B cell (primary cell): ENCODE measurements at regions not wholly inside any gene's neighbourhood (a gene's known extent, or its start where the extent isn't known, plus 50 kb on each side); places are given as distances from the start of the nearest gene placed in this dataset.
"Not testable (repeated sequence)": the region's sequence is repeated elsewhere in the genome, so short reads cannot be mapped to it uniquely, and the experiment has no call there.

Experiments used
- ATAC-seq: fragments of 200-7000 bp; cut with Tn5 transposase; one replicate; pipeline ENCODE4 v1.10.0; 2021; ENCODE audit warnings: low read depth, mild to moderate bottlenecking, moderate number of reproducible peaks, moderate library complexity
- CTCF ChIA-PET: fragments of 350-600 bp; sonication (Branson Sonifier 250); formaldehyde crosslinking; loops from one replicate; lab custom pipeline; 2021; ENCODE audit warnings: antibody characterized with exemption, inconsistent platforms; lab: Charles Lee
- POLR2A ChIA-PET: fragments of 350-600 bp; sonication (Branson Sonifier 250); formaldehyde crosslinking; loops from one replicate; lab custom pipeline; 2021; ENCODE audit warnings: antibody characterized with exemption; lab: Charles Lee
- DNase-seq: peaks from one replicate; pipeline ENCODE4 v3.0.0; 2013
- H2AFZ ChIP-seq: 2 replicates; pipeline ENCODE4 v1.6.1; 2012; ENCODE audit warnings: mild to moderate bottlenecking, low read depth, low read length; ENCODE audit not compliant: insufficient read depth, poor library complexity, severe bottlenecking
- H3K27ac ChIP-seq, 2 donors: 1 replicate in 1 of 2; 2 replicates in 1 of 2; pipeline ENCODE4 v1.5.1; 2012 to 2013; ENCODE audit warnings: low read length in 2 of 2, mild to moderate bottlenecking in 2 of 2, moderate library complexity in 1 of 2
- H3K27me3 ChIP-seq, 4 experiments: fragments of 200-600 bp in 1 of 4; sonication (generic) in 1 of 4; replicated peaks in 1 of 4; 1 replicate in 2 of 4; 2 replicates in 2 of 4; pipeline versions ENCODE4 v1.6.1 to v1.7.0; 2013 to 2016; ENCODE audit warnings: low read length in 3 of 4, mild to moderate bottlenecking in 2 of 4, mixed read lengths in 1 of 4, moderate library complexity in 1 of 4; ENCODE audit not compliant: insufficient read depth in 4 of 4, control insufficient read depth in 3 of 4; ENCODE audit errors: control extremely low read depth in 1 of 4
- H3K36me3 ChIP-seq, 2 experiments: replicated peaks in 1 of 2; 1 replicate in 1 of 2; 2 replicates in 1 of 2; pipeline versions ENCODE4 v1.6.1 to v1.7.1; 2013; ENCODE audit warnings: low read length in 1 of 2; ENCODE audit not compliant: insufficient read depth in 2 of 2, control insufficient read depth in 1 of 2; ENCODE audit errors: control extremely low read depth in 1 of 2, extremely low read depth in 1 of 2
- H3K4me1 ChIP-seq, 2 donors: fragments of 200-600 bp in 1 of 2; sonication (generic) in 1 of 2; 1 replicate in 1 of 2; 2 replicates in 1 of 2; pipeline versions ENCODE4 v1.5.1 to v1.6.1; 2013 to 2017; ENCODE audit warnings: low read length in 2 of 2; ENCODE audit not compliant: control insufficient read depth in 2 of 2, insufficient read depth in 2 of 2
- H3K4me2 ChIP-seq: replicated peaks from 2 replicates; pipeline ENCODE3; 2012; ENCODE audit warnings: mild to moderate bottlenecking, low read depth, low read length; ENCODE audit not compliant: poor library complexity, severe bottlenecking
- H3K4me3 ChIP-seq, 5 experiments: fragments of 200-600 bp in 1 of 5; sonication (generic) in 1 of 5; 1 replicate in 3 of 5; 2 replicates in 2 of 5; pipeline versions ENCODE4 v1.5.1 to v1.7.0; 2011 to 2016; ENCODE audit warnings: low read length in 4 of 5, mild to moderate bottlenecking in 4 of 5, low read depth in 2 of 5, control low read depth in 1 of 5, moderate library complexity in 1 of 5; ENCODE audit not compliant: insufficient read depth in 1 of 5; ENCODE audit errors: control extremely low read depth in 1 of 5, extremely low read depth in 1 of 5
- H3K79me2 ChIP-seq: fragments of 200-600 bp; sonication (generic); one replicate; pipeline ENCODE4 v1.6.0; 2016; ENCODE audit warnings: low read length; ENCODE audit not compliant: control insufficient read depth, insufficient read depth
- H3K9ac ChIP-seq: fragments of 200-600 bp; sonication (generic); 2 replicates; pipeline ENCODE4 v1.6.1; 2017; ENCODE audit warnings: mild to moderate bottlenecking, low read length, moderate library complexity
- H3K9me3 ChIP-seq, 3 donors: one replicate each; pipeline versions ENCODE4 v1.6.1 to v1.7.1; 2013; ENCODE audit warnings: low read length in 2 of 3; ENCODE audit not compliant: control insufficient read depth in 2 of 3, insufficient read depth in 1 of 3; ENCODE audit errors: control extremely low read depth in 1 of 3
- H4K20me1 ChIP-seq: 2 replicates; pipeline ENCODE4 v1.6.0; 2012; ENCODE audit warnings: mild to moderate bottlenecking, low read length; ENCODE audit not compliant: insufficient read depth, control insufficient read depth, poor library complexity, severe bottlenecking
- H3K27ac Mint-ChIP-seq: one replicate; pipeline ENCODE4 v1.8.0; 2021; ENCODE audit warnings: mixed read lengths
- H3K27me3 Mint-ChIP-seq: one replicate; pipeline ENCODE4 v1.8.0; 2021; ENCODE audit warnings: mixed read lengths
- H3K4me1 Mint-ChIP-seq: one replicate; pipeline ENCODE4 v1.8.0; 2021; ENCODE audit warnings: mixed read lengths
- H3K4me3 Mint-ChIP-seq: one replicate; pipeline ENCODE4 v1.8.0; 2021; ENCODE audit warnings: mixed read lengths
- H3K9me3 Mint-ChIP-seq: one replicate; pipeline ENCODE4 v1.8.0; 2022; ENCODE audit warnings: mixed read lengths; ENCODE audit not compliant: insufficient read depth
- EZH2 ChIP-seq: IDR thresholded peaks from 2 replicates; pipeline ENCODE4 v1.6.1; 2012; ENCODE audit warnings: borderline replicate concordance, low read depth, mild to moderate bottlenecking, moderate library complexity, low read length; ENCODE audit not compliant: insufficient read depth, poor library complexity, severe bottlenecking
- WGBS: methylation state at CpG from one replicate; pipeline ENCODE4 v1.1.5; 2013; ENCODE audit warnings: missing lambda C conversion rate; ENCODE audit not compliant: insufficient coverage; 5-methylcytosine and 5-hydroxymethylcytosine counted together
- intact Hi-C: fragments of 100-400 bp; cut with micrococcal nuclease; formaldehyde crosslinking; loops from one replicate; pipeline ENCODE4 v1.10.0; 2022
- TF ChIP-seq, protein P1 (sequence below): fragments of 200-600 bp; IDR thresholded peaks from one replicate; pipeline ENCODE4 v1.8.0; 2022; ENCODE audit warnings: antibody characterized with exemption, mild to moderate bottlenecking

DNA sequence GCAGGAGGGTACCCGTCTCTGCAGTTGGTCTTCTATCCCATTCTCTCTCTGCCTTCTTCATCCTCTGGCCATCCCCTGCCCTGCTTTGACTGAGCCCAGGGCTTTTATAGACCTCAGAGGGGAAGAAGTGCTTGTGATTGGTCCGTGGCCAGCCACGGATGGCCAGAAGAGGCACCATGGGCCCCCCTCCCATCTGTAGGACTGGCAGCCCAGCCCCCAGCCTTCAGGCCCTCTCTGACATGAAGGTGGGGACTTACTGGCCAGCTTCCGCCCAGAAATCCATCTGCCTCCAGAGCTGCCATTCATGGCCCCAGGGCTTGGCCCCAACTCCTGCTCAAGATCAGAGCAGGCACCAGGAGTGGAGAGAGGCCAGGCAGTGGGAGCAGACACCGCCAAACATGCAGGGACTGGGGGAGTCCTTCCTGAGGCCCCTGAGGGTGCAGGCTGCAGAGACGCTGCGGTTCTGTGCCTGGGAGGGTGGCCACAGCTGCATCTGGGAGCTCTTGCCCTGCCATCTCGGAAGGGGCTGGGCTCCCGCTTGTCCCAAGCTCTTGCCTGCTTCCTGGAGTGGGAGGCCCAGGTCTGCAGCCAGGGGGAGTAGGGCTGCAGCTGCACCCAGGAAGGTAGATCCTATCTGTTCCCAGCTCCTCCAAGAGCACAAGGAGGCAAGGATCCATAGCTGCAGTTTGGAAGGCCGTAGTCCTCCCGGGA, 698.6 kb upstream of the B3GALT2 start:
- Mint-ChIP-seq H3K9me3 (no peaks in the 10 kb centered on the region), H3K4me1 (no peaks in the 10 kb centered on the region), H3K4me3 (no peak overlapping the region), H3K27ac (no peak overlapping the region), H3K27me3 (no peaks in the 10 kb centered on the region)
- Histone ChIP-seq H3K9ac (no peak overlapping the region), H3K4me2 (no peak overlapping the region), H4K20me1 (no peaks in the 10 kb centered on the region), H3K27me3 (no peaks in the 10 kb centered on the region), H3K79me2 (no peaks in the 10 kb centered on the region), H2AFZ (no peak overlapping the region), H3K9me3 (no peaks in the 10 kb centered on the region), H3K36me3 (no peaks in the 10 kb centered on the region), H3K4me1 (no peaks in the 10 kb centered on the region), H3K4me3 (no peak overlapping the region), H3K27ac (no peak overlapping the region)
- 92% methylated on average over 9 of the region's 11 CpGs for WGBS
- DNase-seq (no peak), ATAC-seq (no peak)
- POLR2A ChIA-PET: no interaction called here
- TF ChIP-seq EZH2: no peak
- TF ChIP-seq, protein P1, sequence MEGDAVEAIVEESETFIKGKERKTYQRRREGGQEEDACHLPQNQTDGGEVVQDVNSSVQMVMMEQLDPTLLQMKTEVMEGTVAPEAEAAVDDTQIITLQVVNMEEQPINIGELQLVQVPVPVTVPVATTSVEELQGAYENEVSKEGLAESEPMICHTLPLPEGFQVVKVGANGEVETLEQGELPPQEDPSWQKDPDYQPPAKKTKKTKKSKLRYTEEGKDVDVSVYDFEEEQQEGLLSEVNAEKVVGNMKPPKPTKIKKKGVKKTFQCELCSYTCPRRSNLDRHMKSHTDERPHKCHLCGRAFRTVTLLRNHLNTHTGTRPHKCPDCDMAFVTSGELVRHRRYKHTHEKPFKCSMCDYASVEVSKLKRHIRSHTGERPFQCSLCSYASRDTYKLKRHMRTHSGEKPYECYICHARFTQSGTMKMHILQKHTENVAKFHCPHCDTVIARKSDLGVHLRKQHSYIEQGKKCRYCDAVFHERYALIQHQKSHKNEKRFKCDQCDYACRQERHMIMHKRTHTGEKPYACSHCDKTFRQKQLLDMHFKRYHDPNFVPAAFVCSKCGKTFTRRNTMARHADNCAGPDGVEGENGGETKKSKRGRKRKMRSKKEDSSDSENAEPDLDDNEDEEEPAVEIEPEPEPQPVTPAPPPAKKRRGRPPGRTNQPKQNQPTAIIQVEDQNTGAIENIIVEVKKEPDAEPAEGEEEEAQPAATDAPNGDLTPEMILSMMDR: no peak
- CTCF ChIA-PET: no interaction called here
- intact Hi-C loops: no loop called here

DNA sequence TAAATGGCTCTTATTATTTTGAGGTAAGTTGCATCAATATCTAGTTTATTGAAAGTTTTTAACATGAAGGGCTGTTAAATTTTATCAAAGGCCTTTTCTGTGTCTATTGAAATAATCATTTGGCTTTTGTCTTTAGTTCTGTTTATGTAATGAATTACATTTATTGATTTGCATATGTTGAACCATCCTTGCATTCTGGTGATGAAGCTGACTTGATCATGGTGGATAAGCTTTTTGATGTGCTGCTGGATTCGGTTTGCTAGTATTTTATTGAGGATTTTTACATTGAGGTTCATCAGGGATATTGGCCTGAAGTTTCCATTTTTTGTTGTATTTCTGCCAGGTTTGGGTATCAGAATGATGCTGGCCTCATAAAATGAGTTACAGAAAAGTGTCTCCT, 691.5 kb upstream of the B3GALT2 start:
- ATAC-seq, H3K9me3 Mint-ChIP-seq, H4K20me1 ChIP-seq, H3K9ac ChIP-seq, H3K4me3 Mint-ChIP-seq, H3K9me3 ChIP-seq, H3K4me1 Mint-ChIP-seq, H3K36me3 ChIP-seq, H3K4me1 ChIP-seq, H3K27me3 Mint-ChIP-seq, intact Hi-C loops, H3K27ac Mint-ChIP-seq, H2AFZ ChIP-seq, POLR2A ChIA-PET, H3K4me2 ChIP-seq, H3K27me3 ChIP-seq, CTCF ChIA-PET, H3K4me3 ChIP-seq, H3K79me2 ChIP-seq, DNase-seq, H3K27ac ChIP-seq: not testable (repeated sequence)
- 83% methylated on average over 1 of the region's 1 CpG for WGBS
